ENCODE measurements at regions not wholly inside any gene's neighbourhood (a gene's known extent, or its start where the extent isn't known, plus 50 kb on each side); places are given as distances from the start of the nearest gene placed in this dataset.

DNA sequence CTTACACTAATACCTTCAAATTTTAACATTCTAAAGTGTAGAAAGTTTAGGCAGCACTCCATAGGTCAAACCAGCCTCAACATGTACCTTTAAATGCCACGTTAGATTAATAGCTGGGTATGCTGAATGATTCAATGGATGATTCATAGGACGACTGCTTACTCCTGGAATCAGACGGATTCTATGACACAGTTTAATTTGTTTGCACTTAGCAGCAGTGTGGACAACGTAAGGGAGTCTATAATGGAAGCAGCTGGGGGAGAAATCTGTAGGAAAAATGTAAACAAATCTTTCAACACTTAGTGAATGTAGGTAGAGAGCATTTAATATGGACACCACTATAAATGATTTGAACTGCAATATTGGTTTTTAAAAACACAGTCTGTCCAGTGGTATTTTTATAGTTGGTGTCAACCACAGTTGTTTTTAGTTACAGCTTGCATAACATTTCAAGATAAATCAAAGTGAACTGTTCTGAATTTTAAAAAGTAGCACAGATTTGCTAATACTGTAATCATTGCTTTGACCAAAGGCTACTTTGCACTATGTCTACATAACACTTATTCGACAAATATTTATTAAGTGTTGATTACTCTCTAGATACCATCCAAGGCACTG, 701.5 kb upstream of the MEF2C start:
- TF ChIP-seq, protein P1, sequence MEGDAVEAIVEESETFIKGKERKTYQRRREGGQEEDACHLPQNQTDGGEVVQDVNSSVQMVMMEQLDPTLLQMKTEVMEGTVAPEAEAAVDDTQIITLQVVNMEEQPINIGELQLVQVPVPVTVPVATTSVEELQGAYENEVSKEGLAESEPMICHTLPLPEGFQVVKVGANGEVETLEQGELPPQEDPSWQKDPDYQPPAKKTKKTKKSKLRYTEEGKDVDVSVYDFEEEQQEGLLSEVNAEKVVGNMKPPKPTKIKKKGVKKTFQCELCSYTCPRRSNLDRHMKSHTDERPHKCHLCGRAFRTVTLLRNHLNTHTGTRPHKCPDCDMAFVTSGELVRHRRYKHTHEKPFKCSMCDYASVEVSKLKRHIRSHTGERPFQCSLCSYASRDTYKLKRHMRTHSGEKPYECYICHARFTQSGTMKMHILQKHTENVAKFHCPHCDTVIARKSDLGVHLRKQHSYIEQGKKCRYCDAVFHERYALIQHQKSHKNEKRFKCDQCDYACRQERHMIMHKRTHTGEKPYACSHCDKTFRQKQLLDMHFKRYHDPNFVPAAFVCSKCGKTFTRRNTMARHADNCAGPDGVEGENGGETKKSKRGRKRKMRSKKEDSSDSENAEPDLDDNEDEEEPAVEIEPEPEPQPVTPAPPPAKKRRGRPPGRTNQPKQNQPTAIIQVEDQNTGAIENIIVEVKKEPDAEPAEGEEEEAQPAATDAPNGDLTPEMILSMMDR (IDR thresholded peaks at IDR 0.05; ENCODE audit: poor library complexity, severe bottlenecking): no peak
- TF ChIP-seq SMC3 (conservative IDR thresholded peaks at IDR 0.05; ENCODE audit: poor library complexity): no peak
- no peak for TF ChIP-seq MXI1 (conservative IDR thresholded peaks at IDR 0.05; ENCODE audit: poor library complexity, severe bottlenecking)
- no peak for TF ChIP-seq EZH2 (IDR thresholded peaks at IDR 0.05; ENCODE audit: borderline replicate concordance, insufficient read depth, low read length, poor library complexity, severe bottlenecking)
- no peak for TF ChIP-seq EP300 (conservative IDR thresholded peaks at IDR 0.05; ENCODE audit: poor library complexity, severe bottlenecking)
- no peak for TF ChIP-seq POLR2AphosphoS5 (IDR thresholded peaks at IDR 0.05)
- TF ChIP-seq RAD21 (conservative IDR thresholded peaks at IDR 0.05): no peak
- no peak for TF ChIP-seq TAF1 (IDR thresholded peaks at IDR 0.05; ENCODE audit: low read depth)

All from neural cell (in vitro differentiated cells).